ENCODE measurements at regions not wholly inside any gene's neighbourhood (a gene's known extent, or its start where the extent isn't known, plus 50 kb on each side); places are given as distances from the start of the nearest gene placed in this dataset.
"Not testable (repeated sequence)": the region's sequence is repeated elsewhere in the genome, so short reads cannot be mapped to it uniquely, and the experiment has no call there.

GRCh38 chr4:101647710-101648034 lies 142.9 kb upstream of the BANK1 start:
- no peak for TF ChIP-seq EP300 (IDR thresholded peaks at IDR 0.05)
- no peak for TF ChIP-seq CTCF (IDR thresholded peaks at IDR 0.05)
- no peak for TF ChIP-seq POLR2A (IDR thresholded peaks at IDR 0.05)
- no peaks in the 10 kb centered on the region for H3K9me3 ChIP-seq
- peaks cover 0 to 7% (median 0%) of the 10 kb centered on the region in 4 donors for H3K4me1 ChIP-seq
- DNase-seq (ENCODE audit: low spot score in 2 of 2): no peak
- no peaks in the 10 kb centered on the region for H3K36me3 ChIP-seq
- no peaks in the 10 kb centered on the region for H3K27me3 ChIP-seq
- H3K4me3 ChIP-seq: no peak overlapping the region
- no peak overlapping the region for H3K27ac ChIP-seq

GRCh38 chr4:101644516-101644915 lies 146.0 kb upstream of the BANK1 start:
- H3K4me1 ChIP-seq: no peaks in the 10 kb centered on the region
- DNase-seq (ENCODE audit: low spot score in 2 of 2): no peak
- no peaks in the 10 kb centered on the region for H3K36me3 ChIP-seq
- H3K27ac ChIP-seq: no peak overlapping the region
- H3K9me3 ChIP-seq: no peaks in the 10 kb centered on the region
- no peak for TF ChIP-seq EP300 (IDR thresholded peaks at IDR 0.05)
- no peak for TF ChIP-seq CTCF (IDR thresholded peaks at IDR 0.05)
- no peak for TF ChIP-seq POLR2A (IDR thresholded peaks at IDR 0.05)
- H3K27me3 ChIP-seq: no peaks in the 10 kb centered on the region
- 82 to 100% methylated on average over 1 of the region's 1 CpG for WGBS, 2 donors
- no peak overlapping the region for H3K4me3 ChIP-seq

GRCh38 chr4:101643186-101643837 lies 147.2 kb upstream of the BANK1 start:
- no peaks in the 10 kb centered on the region for H3K9me3 ChIP-seq
- TF ChIP-seq EP300 (IDR thresholded peaks at IDR 0.05) (no peak), CTCF (IDR thresholded peaks at IDR 0.05) (no peak), POLR2A (IDR thresholded peaks at IDR 0.05) (no peak)
- 43 to 67% methylated on average over 2 of the region's 2 CpGs for WGBS, 2 donors

GRCh38 chr4:101632766-101633165 lies 157.8 kb upstream of the BANK1 start:
- not testable (repeated sequence) for H3K27ac ChIP-seq; H3K27me3 ChIP-seq; H3K9me3 ChIP-seq; H3K4me1 ChIP-seq; H3K4me3 ChIP-seq; DNase-seq (ENCODE audit: low spot score in 2 of 2); H3K36me3 ChIP-seq
- WGBS, 2 donors: 79 to 84% methylated on average over 3 of the region's 3 CpGs

More at GRCh38 chr4:101643186-101643837, 147.2 kb upstream of the BANK1 start:
- H3K4me1 ChIP-seq: no peaks in the 10 kb centered on the region
- H3K27me3 ChIP-seq: no peaks in the 10 kb centered on the region
- no peak overlapping the region for H3K27ac ChIP-seq
- DNase-seq (ENCODE audit: low spot score in 2 of 2): no peak
- no peaks in the 10 kb centered on the region for H3K36me3 ChIP-seq
- H3K4me3 ChIP-seq: no peak overlapping the region

- peaks cover 0 to 10% (median 0%) of the 10 kb centered on the region in 4 donors for H3K9me3 ChIP-seq
- no peak overlapping the region for H3K27ac ChIP-seq
- no peak for DNase-seq (ENCODE audit: low spot score in 2 of 2)
- no peaks in the 10 kb centered on the region for H3K27me3 ChIP-seq
- no peaks in the 10 kb centered on the region for H3K36me3 ChIP-seq
- TF ChIP-seq POLR2A (IDR thresholded peaks at IDR 0.05): no peak
- no peak for TF ChIP-seq EP300 (IDR thresholded peaks at IDR 0.05)
- TF ChIP-seq CTCF (IDR thresholded peaks at IDR 0.05): no peak
- H3K4me1 ChIP-seq: no peaks in the 10 kb centered on the region
- WGBS, 2 donors: 81 to 90% methylated on average over 4 of the region's 4 CpGs
- no peak overlapping the region for H3K4me3 ChIP-seq
These were observed 160.1 kb upstream of the BANK1 start for GRCh38 chr4:101630319-101630986.

Measured in tibial nerve (tissue), 4 donors.